GM18870 (cell line): ENCODE measurements at regions not wholly inside any gene's neighbourhood (a gene's known extent, or its start where the extent isn't known, plus 50 kb on each side); places are given as distances from the start of the nearest gene placed in this dataset.
"Not testable (repeated sequence)": the region's sequence is repeated elsewhere in the genome, so short reads cannot be mapped to it uniquely, and the experiment has no call there.

Source experiments
- ATAC-seq: cut with Tn5 transposase; IDR thresholded peaks from one replicate; pipeline ENCODE4 v1.9.1; 2021; ENCODE audit warnings: moderate library complexity; ENCODE audit not compliant: unreplicated experiment

DNA sequence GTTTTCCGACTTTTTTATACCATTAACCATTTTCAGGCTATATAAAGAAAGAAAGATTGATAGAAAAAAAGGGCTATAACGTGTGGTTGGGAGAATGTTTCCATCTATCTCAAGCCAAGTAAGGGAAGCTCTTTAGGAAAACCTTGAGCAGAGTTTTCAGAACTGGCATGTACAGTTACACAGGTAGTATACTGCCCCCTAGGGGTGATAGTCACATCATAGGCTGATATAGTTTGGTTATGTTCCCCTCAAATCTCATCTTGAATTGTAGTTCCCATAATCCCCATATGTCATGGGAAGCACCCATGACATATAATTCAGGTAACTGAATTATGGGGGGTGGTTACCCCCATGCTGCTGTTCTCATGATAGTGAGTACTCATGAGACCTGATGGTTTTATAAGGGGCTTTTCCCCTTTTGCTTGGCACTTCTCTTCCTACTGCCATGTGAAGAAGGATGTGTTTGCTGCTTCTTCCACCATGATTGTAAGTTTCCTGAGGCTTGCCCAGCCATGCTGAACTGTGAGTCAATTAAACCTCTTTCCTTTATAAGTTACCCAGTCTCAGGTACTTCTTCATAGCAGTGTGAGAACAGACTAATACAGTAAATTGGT lies 186.8 kb downstream of the TMA16 start:
- ATAC-seq: peak; percentile 87

DNA sequence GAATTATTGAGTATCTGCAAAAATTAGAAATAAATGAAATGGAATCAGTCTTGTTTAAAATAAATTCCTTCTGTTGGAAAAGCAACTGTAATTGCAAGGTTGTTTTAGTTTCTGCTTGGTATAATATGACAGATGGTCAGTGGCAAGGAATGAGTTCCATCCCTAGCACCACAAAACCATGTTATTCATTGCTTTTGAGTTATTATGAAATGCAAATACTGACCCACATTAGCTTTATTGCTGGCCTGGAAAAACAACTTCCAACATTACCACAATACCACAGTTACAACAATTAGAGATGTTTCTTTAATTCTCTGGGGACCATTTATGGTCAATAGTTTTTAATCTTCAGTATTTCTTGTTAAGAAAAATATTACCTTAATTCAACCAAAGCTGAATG lies 194.4 kb downstream of the TMA16 start:
- no peak for ATAC-seq

DNA sequence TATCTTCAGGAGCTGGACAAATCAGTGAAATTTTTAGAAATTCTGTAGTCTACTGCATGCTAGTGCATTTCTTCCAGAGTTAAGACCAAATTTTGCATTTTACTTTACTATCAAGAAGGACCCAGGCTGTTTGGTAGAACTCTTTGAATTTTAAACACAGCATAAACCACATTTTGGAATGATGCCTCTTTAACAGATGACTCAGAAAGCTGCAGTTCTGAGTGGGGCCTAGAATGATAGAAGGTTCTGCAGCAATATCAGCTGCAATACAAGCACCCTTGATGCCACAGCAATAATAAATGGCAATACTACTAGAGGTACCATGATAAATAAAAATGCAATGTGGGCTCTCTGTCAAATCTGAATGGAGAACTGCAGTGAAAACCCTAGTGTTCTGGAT lies 198.7 kb downstream of the TMA16 start:
- no peak for ATAC-seq

DNA sequence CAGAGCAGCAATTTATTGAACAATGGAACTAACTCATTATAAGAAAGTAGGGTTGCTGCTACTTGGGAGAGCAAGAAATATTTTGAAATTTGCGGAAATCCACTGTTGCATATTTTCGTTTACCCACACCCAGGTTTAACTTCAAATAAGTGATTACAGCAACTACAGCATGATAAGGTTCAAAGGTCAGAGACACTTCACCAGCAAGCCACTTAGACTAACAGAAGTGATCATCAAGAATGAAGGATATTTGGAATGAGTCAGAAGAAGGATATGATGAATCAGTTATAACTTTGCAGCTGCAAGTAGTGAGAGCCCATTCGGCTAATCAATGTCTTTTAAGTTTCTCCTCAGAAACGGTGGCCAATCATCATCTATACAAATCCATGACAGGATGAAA lies 199.3 kb downstream of the TMA16 start:
- ATAC-seq: no peak

DNA sequence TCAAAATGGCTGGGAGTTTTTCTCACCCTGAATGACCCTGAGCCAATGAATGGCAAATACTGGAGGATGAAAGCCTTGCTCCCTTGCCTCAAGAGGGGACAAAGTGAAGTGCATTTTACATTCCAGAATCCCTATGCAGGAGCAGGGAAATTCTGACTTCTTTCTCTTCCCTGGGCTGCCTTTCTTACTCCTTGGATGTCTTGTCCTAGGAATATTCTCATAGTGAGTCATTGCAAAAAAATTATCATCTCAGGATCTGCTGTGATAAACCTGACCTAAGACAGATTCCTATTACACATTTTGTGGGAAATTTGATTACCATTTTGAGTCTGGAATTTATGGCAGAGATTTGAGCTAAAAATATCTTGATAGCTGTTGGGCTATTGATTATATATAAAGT lies 199.9 kb downstream of the TMA16 start:
- ATAC-seq: no peak

DNA sequence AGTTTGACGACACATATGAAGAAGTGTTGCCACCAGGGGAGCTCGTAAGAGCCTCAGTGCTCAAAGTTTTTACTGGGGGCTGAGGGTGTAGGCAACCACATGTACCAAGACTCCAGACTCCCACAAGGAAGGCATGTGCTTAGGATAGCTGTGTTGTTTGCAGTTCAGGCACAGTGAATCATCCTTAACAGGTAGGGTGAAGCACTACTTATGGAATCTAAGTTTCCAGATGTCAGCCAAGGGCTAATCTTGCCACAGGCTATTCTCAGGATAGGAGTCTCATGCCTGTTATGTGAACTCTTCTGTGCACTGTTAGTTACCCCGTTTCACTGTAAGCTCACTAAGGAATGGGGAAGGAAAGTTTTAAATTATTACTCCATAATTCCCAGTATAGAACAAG lies 202.6 kb downstream of the TMA16 start:
- ATAC-seq: no peak

DNA sequence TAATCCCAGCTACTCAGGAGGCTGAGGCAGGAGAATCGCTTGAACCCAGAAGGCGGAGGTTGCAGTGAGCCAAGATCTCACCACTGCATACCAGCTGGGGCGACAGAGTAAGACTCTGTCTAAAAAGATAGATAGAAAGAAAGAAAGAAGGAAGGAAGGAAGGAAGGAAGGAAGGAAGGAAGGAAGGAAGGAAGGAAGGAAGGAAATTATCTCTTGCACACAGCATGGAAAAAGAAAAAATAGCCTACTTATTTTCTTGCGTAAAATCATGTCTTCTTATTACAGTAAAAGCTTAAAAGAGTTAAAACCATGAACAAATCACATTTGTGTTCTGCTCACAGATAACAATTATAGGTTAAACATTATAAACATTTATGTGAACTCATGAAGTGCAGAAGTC lies 205.9 kb downstream of the TMA16 start:
- not testable (repeated sequence) for ATAC-seq

DNA sequence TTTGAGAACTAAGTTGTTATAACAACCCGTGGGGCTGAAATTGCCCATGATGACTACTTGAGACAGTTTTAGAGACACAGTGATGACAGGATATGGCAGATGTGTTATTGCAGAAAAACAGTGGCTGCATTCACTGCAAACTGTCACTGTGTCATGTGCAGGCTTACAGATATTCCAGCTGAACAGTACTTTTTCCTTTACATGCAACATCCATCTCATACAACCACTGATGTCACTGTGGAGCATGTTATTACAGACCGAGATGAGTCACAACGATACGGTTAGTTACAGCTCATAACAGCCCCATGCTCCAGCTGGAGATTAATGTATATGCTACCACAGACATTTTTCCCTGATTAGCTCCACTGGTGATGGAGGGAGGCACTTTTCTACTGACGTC lies 207.4 kb downstream of the TMA16 start:
- ATAC-seq: peak; percentile 97

DNA sequence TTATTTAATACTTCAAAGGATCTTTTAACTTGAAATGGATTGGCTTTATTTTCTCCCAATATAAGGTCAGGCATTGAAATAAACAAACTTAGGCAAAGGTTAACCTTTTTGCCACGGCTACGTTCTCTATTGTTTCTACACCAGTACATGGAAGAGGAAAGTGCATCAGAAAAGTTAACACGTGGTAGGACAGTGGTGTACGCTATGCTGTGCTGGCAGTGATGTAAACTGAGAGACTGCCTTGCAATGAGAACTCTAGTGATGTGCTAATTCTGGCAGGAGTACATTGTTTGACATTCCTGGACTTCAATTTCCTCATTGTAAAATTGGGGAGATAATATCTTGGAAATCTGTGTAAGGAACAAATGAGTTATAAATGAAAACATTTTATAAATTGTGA lies 208.2 kb downstream of the TMA16 start:
- ATAC-seq: no peak

DNA sequence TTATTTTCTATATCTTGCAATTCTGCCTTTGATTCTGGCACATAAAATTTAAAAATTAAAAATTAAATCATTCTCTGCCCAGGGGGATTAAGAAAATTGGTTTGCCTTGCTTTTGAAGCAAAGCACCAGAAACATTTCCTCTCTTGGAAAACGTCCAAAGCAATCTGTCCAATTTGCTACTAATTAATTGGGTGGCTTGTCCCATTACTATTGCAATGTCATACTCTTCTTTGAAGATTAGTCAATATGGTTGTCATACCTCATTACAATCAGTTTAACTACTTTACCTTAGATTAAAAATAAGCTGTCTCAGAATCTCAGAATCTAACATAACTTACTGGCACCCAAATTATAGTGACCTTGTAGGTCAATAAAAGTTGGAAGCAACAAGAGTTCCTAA lies 208.8 kb downstream of the TMA16 start:
- no peak for ATAC-seq

DNA sequence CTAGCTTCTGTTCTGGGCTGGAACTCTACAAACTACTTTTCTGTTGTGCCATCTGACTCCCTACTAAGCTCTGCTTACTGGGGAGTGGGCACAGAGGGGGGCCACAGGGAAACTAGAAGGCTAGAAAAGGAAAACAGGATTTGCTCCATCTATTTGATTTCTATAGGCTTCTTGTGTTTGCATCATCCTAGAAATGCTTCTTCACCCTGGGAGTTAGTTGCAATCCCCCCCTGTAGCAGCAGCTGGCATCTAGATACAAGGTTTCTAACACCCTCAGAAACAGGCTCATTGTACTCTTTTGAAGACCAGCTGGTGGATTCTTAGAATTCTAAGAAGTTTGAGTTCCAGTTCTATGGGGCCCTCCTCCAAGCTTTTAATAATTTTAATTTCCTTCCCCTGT lies 213.4 kb downstream of the TMA16 start:
- no peak for ATAC-seq

DNA sequence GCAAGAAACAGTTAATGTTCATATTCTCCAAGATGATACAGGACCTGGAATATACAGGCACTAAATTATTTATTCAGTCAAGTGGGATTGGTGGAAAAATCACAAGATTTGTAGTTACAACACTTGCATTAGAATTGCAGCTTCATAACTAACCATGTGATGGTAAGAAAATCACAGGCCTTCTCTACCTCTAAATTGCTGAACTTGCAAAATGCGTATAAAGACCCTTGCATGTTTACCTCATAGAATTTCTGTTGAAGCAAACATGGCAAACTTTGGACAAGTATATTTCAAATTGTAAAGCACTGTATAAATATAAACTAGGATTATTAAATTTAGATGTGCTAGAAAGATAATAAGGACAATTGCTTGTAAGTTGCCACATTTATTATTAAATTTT lies 215.1 kb downstream of the TMA16 start:
- no peak for ATAC-seq

DNA sequence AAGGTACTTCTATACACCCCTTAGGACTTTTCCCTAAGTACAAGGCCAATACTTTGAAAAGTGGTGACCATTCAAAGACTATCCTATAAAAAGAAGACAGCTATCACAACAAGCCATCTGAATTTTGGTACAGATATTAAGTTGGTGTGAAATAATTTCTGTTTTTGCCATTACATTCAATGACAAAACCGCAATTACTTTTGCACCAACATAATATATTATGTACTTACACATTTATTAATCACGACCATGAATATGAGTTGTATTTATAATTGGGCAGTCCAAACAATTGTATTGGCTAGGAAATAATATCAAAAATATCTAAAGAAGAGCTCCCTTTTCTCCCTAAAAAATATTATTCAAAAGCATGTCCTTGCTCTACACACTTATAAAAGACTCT lies 215.7 kb downstream of the TMA16 start:
- ATAC-seq: no peak

DNA sequence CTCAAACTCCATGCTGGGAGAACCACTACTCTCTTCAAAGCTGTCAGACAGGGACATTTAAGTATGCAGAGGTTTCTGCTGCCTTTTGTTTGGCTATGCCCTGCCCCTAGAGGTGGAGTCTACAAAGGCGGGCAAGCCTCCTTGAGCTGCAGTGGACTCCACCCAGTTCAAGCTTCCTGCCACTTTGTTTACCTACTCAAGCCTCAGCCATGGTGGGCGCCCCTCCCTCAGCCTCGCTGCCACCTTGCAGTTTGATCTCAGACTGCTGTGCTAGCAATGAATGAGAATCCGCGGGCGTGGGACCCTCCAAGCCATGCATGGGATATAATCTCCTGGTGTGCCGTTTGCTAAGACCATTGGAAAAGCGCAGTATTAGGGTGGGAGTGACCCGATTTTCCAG lies 230.0 kb downstream of the TMA16 start:
- not testable (repeated sequence) for ATAC-seq

DNA sequence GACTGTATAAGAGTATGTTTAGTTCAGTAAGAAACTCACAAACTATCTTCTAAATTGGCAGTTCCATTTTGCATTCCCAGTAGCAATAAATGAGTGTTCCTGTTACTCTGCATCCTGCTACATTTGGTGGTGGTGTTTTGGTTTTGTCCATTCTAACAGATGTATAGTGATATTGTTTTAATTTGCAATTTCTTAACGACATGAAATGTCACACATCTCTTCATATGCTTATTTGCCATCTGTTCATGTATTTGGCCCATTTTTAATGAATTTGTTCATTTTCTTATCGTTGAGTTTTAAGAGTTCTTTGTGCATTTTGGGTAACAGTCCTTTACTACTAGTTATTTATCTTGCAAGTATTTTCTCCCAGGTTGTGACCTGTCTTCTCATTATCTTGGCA lies 232.2 kb downstream of the TMA16 start:
- ATAC-seq: no peak

DNA sequence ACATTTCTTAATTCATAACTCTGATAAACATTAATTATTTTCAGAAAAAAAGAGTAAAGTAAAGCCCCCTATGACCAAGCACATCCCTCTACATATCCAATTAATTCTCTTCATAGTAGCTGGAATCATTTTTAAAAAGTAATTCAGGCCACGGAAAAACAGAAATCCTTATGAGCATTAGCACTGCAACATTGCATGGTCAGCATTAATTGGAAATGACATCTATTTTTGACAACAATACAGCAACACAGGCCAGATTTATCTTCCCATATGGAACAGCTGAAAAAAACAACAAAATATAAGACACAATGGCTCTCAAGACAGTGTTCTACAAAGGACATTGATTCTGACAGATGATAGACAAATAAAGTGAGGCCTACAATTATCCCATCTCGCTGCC lies 236.6 kb downstream of the TMA16 start:
- no peak for ATAC-seq

DNA sequence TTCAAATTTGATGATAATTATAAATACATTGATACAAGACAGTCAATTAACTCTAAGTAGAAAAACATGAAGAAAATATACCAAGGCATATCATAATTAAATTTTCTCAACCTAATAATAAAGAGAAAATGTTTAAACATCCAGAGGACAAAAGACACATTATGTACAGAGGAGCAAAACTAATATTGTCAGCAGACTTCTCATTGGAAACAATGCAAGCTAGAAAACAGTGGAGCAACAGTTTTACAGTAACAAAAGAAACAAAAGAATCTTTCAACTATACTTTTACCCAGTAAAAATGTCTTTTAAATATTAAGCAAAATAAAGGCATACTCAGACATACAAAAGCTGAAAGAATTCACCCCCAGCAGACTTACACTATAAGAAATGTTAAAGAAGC lies 238.0 kb downstream of the TMA16 start:
- no peak for ATAC-seq

DNA sequence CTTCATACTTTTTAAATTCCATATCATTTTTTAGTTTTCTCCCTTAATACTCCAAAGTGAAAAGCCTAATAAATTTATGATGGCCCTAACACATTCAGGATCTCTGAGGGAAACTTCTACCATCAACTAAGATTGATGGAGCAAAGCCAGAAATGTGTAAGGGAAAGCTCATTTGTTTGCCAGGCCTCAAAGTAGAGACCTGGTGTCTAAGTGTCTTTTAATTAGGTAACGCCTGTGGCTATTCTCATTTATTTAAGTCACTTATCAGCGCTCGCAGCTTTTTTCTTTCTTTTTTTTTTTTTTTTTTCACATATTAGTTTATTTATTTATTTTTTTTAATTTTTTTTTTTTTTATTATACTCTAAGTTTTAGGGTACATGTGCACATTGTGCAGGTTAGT lies 242.4 kb downstream of the TMA16 start:
- no peak for ATAC-seq

DNA sequence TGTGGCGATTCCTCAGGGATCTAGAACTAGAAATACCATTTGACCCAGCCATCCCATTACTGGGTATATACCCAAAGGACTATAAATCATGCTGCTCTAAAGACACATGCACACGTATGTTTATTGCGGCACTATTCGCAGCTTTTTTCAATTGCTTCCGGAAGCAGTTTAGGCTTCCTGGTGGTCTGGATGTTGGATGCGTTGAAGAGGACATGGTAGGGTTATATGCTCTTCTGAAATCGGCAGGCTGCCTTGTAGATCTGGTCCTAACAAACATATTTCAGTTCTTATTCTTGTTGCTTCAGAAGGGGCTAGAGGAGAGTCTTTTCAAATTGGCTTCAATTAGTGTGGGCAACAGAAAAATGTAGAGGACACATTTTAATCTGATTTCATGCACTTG lies 243.4 kb downstream of the TMA16 start:
- not testable (repeated sequence) for ATAC-seq

DNA sequence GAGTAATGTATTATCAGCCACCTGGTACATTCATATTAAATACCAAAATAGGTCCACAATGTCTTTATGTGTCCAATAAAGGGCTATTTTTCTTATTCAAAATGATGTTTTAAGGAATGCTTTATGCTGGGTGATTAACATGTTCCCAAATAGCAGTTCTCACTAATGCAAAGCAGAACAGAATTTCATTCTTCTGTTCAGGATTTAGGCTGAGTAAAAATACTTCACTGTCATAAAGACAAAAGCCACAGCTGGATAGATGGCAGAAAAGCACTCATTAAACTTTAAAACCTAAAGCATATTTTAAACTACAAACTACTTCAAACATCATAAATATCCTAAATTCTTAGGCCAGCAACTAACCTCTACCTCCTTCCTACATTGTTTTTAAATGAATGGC lies 244.0 kb downstream of the TMA16 start:
- no peak for ATAC-seq

DNA sequence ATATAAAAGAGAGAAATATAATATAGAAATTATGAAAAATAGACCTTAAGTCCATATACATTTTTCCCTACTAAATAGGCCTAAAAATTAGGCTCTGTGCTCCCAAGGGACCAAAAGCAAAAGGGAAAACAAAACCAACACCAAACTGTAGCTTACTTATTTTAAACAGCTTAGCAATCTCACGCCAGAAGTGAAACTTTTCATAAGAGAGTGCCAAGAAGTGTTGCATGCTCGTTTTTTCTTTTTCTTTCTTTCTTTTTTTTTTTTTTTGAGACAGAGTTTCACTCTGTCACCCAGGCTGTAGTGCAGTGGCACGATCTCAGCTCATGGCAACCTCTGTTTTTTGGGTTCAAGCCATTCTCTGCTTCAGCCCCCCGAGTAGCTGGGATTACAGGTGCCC lies 250.4 kb downstream of the TMA16 start:
- ATAC-seq: peak; percentile 98

DNA sequence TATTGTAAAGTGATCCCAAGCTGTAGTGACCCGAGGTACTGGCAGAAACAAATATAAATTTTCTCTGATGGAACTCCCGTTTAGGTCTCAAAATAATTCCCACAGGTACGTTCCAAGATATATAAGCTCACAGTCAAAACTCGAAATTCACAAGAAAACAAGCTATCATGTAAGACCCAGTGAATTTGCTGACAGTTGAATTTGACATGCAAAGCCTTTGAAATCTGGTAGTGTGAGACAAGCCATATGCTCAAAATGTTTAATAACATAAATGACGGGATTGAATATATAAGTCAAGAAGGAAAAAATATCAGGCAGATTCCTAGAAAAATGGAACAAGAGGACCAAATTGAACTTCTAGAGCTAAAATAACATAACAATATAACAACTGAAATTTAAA lies 252.8 kb downstream of the TMA16 start:
- ATAC-seq: no peak

DNA sequence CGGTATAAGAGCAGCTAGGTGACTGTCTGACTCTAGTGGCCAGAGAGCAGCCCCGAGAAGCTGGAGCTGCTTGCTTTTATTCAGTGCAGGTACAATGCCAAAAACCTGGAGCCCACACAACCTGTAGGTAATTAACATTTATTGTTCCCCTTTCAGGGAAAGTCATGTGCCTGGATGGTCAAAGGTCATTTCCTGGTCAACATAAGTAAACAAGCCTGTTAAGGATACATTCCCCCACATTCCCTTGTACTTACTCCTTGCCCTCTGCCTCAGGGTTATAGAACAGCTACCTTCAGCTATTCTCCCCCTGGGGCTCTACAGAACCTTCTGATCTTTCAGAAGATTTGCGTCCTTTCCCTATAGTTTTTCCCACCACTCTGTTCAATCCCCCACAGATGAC lies 253.4 kb downstream of the TMA16 start:
- ATAC-seq: no peak

DNA sequence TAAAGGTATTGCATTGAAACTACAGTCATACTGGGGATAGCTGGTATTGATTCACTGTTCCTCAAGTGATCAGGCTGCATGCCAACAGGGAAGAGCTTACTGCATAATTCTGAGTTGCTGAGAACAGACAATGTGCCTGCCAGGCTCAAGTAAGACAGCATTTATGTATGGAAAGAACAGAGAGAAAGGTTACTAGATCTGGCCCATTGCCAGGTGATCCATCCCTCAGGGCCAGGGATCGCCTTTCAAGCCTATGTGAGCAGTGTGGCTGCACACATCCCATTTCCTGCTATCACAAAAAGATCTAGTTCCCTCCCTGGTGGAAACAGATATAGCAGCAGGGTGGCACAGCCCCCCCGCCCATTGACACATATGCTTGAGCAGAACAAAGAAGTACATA lies 254.0 kb downstream of the TMA16 start:
- no peak for ATAC-seq
